ENCODE measurements at regions not wholly inside any gene's neighbourhood (a gene's known extent, or its start where the extent isn't known, plus 50 kb on each side); places are given as distances from the start of the nearest gene placed in this dataset.

- TF ChIP-seq EZH2 (IDR thresholded peaks at IDR 0.05; ENCODE audit: insufficient read depth, poor library complexity, severe bottlenecking): no peak
- TF ChIP-seq EZH2phosphoT487 (IDR thresholded peaks at IDR 0.05; ENCODE audit: insufficient read depth, low read depth): no peak
These were observed 353.5 kb upstream of the SATB1 start for GRCh38 chr3:18778598-18778997.

Measured in GM23248 (cell line).